HUES6 (cell line): ENCODE measurements at regions not wholly inside any gene's neighbourhood (a gene's known extent, or its start where the extent isn't known, plus 50 kb on each side); places are given as distances from the start of the nearest gene placed in this dataset.
"Not testable (repeated sequence)": the region's sequence is repeated elsewhere in the genome, so short reads cannot be mapped to it uniquely, and the experiment has no call there.

ENCODE experiments used
- H3K27ac ChIP-seq: 2 replicates; pipeline ENCODE4 v1.7.0; 2013; ENCODE audit warnings: low read depth, mild to moderate bottlenecking, low read length, inconsistent platforms
- H3K27me3 ChIP-seq: 2 replicates; pipeline ENCODE4 v1.6.1; 2013; ENCODE audit warnings: low read length; ENCODE audit not compliant: control insufficient read depth, insufficient read depth
- H3K36me3 ChIP-seq: 2 replicates; pipeline ENCODE4 v1.6.1; 2013; ENCODE audit warnings: low read length; ENCODE audit not compliant: control insufficient read depth, insufficient read depth
- H3K4me1 ChIP-seq: 2 replicates; pipeline ENCODE4 v1.6.1; 2013; ENCODE audit warnings: low read length; ENCODE audit not compliant: control insufficient read depth, insufficient read depth
- H3K4me3 ChIP-seq: 2 replicates; pipeline ENCODE4 v1.5.1; 2013; ENCODE audit warnings: low read depth, low read length
- H3K9ac ChIP-seq: one replicate; pipeline ENCODE4 v1.6.1; 2013; ENCODE audit warnings: mild to moderate bottlenecking, low read length
- H3K9me3 ChIP-seq: 2 replicates; pipeline ENCODE4 v1.6.1; 2013; ENCODE audit warnings: low read depth, low read length; ENCODE audit not compliant: control insufficient read depth, insufficient read depth

DNA sequence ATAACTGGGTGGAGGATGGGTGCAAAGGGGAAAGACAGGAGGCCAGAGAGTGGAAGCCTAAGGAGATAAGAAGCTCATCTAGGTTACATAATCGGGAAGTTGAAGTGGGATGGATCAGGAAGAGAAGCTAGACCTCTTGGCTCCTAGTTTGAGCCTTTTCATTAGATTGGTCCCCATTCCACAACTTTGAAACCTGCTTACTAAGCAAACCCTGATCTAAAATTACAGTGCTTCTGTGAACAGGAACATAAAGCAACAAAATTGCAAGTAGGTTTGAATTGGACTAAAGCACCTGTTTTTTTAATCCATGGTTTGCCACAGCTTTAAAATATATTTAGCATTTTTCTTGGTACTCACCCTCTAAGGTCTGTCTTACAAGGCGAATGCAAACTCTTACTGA lies 80.4 kb upstream of the EED start:
- H3K4me1 ChIP-seq, result 0 out of 2 replicates have a peak, but pooled peaks cover 5% of the 10 kb centered on the region
- H3K36me3 ChIP-seq, result no peaks in the 10 kb centered on the region
- H3K27ac ChIP-seq, result no peak overlapping the region
- 0 out of 2 replicates have a peak, but pooled peaks cover 3% of the 10 kb centered on the region for H3K9me3 ChIP-seq
- H3K27me3 ChIP-seq, result no peaks in the 10 kb centered on the region
- no peak overlapping the region for H3K4me3 ChIP-seq
- no peak overlapping the region for H3K9ac ChIP-seq

DNA sequence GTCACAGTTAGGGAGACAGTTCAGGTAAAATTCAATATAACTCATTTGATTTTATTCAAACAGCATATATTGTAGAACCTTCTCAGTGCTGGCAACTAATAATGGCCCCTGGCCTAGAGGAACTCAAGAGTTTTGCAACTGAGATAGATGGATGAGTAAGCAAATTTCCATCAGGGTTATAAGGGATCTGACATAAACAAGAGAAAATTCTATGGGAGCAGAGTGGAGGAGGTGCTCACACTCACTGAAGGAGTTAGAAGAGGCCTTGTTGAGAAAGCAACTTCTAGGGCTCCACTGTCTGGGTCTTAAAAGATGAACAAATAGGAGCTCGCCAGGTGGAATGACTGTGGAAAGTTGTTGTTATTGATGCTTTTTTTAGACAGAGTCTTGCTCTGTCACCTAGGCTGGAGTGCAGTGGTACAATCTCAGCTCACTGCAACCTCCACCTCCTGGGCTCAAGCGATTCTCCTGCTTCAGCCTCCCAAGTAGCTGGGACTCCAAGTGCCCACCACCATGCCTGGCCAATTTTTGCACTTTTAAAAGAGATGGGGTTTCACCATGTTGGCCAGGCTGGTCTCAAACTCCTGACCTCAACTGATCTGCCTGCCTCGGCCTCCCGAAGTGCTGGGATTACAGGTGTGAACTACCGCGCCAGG lies 81.2 kb upstream of the EED start:
- H3K36me3 ChIP-seq, H3K4me1 ChIP-seq, H3K27me3 ChIP-seq, H3K27ac ChIP-seq, H3K9me3 ChIP-seq, H3K4me3 ChIP-seq, H3K9ac ChIP-seq: not testable (repeated sequence)

DNA sequence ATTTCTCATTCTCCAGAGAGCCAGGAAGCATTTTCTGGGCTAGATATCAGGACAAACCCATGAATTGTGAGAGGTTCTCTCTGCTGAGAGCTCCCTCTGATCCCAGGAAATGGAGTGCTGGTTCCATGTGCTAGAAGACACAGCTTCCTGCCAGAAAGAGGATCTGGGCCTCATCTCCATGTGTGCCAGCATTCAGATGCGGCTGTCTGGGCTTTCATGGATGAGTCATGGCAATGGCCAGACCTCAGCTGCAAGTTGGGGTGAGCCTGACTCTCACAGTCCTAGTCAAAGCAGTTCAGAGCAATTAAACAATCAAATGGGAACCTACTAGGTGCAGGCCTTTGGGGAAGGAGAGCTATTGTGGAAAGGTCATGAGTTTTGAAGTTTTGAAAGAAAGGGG lies 82.3 kb upstream of the EED start:
- no peak overlapping the region for H3K9ac ChIP-seq
- no peaks in the 10 kb centered on the region for H3K27me3 ChIP-seq

DNA sequence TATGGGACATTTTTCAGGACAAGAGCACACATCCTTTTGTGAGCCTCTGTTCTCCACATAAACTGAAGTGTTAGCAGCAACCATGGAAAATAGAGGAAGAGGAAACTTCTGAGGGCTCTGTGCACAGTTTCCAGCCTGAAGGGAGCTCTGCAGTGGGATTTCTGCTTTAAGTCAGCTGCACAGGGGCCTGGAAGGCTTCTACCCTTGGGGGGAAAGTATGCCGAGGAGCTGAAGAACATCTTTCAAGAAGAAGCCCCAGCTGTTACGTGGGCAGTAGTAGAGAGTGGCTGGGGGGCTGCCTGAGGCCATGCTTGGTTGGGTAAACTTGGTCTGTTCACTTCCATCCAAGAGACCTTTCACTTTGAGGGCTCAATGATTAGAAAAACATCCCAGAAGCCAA lies 82.7 kb upstream of the EED start:
- Histone ChIP-seq H3K27me3 (no peaks in the 10 kb centered on the region), H3K36me3 (no peaks in the 10 kb centered on the region), H3K9me3 (0 out of 2 replicates have a peak, but pooled peaks cover 3% of the 10 kb centered on the region), H3K9ac (no peak overlapping the region), H3K27ac (no peak overlapping the region), H3K4me1 (0 out of 2 replicates have a peak, but pooled peaks cover 5% of the 10 kb centered on the region), H3K4me3 (no peak overlapping the region)

More for the DNA sequence above, 82.3 kb upstream of the EED start:
- Histone ChIP-seq H3K27ac (no peak overlapping the region), H3K36me3 (no peaks in the 10 kb centered on the region), H3K9me3 (0 out of 2 replicates have a peak, but pooled peaks cover 3% of the 10 kb centered on the region), H3K4me1 (0 out of 2 replicates have a peak, but pooled peaks cover 5% of the 10 kb centered on the region), H3K4me3 (no peak overlapping the region)

DNA sequence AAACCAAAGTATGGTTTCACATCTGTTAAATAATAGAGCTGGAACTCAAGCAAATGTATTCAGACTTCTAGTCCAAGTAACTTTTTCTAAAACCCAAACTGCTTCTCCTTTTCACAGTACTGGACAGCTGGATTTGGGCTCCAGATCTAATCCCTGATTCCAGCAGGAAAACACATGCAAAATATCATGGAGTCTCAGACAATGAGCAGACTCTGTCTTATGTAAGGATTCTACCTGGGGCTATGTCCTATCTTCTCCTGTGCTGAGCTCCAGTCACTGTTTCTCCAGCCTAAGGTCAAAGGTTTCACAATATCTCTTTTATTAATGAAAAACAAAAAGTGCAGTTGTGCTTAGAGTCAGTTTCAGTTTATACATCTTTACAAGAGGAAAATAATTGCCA lies 83.2 kb upstream of the EED start:
- Histone ChIP-seq H3K9ac (no peak overlapping the region), H3K4me1 (0 out of 2 replicates have a peak, but pooled peaks cover 5% of the 10 kb centered on the region), H3K4me3 (no peak overlapping the region), H3K36me3 (no peaks in the 10 kb centered on the region), H3K27ac (no peak overlapping the region), H3K9me3 (0 out of 2 replicates have a peak, but pooled peaks cover 1% of the 10 kb centered on the region), H3K27me3 (no peaks in the 10 kb centered on the region)

DNA sequence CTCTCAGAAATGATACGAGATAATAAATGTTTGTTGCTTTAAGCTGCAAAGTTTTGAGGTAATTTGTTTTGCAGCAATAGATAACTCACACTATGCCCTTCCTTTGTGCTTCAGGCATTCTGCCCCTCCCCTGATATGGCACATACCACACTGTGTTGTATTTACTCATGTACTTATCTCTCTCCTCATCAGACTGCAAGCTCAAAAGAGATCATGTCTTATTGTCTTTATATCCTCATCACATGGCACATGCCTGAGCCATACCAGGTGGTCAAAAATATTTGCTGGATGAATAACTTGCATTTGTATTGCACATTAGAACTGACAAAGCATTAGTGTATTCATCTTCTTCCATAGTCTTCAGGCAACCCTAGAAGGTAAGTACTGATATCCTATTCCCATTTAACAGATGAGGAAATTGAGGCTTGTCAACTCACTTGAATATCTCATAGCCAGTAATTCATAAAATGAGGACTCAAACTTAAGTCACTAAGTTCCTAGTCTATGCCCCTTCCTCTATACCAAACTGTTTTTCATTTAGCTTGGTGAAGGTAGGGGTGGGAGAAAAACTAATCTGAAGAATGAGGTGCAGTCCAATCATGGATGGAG lies 83.9 kb upstream of the EED start:
- no peaks in the 10 kb centered on the region for H3K27me3 ChIP-seq
- H3K4me1 ChIP-seq, result 0 out of 2 replicates have a peak, but pooled peaks cover 5% of the 10 kb centered on the region
- no peaks in the 10 kb centered on the region for H3K9me3 ChIP-seq
- no peak overlapping the region for H3K9ac ChIP-seq
- H3K4me3 ChIP-seq, result no peak overlapping the region
- H3K27ac ChIP-seq, result no peak overlapping the region
- no peaks in the 10 kb centered on the region for H3K36me3 ChIP-seq

DNA sequence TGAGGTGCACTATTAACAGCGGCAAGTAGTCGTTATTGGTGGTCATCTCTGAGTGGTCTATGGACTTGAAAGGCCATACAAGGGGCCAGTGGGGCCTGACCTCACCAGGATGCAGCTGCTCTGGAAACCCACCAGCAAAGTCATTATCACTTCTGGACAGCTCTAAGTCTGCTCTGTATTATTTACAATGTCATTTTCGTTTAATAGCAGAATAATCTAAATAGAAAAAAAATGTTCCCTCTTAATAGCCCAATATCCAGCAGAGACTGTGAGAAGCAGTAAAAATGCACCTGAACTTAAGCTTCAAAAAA lies 85.0 kb upstream of the EED start:
- no peak overlapping the region for H3K27ac ChIP-seq
- H3K4me1 ChIP-seq, result 0 out of 2 replicates have a peak, but pooled peaks cover 5% of the 10 kb centered on the region
- H3K27me3 ChIP-seq, result no peaks in the 10 kb centered on the region
- no peaks in the 10 kb centered on the region for H3K9me3 ChIP-seq
- no peak overlapping the region for H3K9ac ChIP-seq
- H3K4me3 ChIP-seq, result no peak overlapping the region
- no peaks in the 10 kb centered on the region for H3K36me3 ChIP-seq

DNA sequence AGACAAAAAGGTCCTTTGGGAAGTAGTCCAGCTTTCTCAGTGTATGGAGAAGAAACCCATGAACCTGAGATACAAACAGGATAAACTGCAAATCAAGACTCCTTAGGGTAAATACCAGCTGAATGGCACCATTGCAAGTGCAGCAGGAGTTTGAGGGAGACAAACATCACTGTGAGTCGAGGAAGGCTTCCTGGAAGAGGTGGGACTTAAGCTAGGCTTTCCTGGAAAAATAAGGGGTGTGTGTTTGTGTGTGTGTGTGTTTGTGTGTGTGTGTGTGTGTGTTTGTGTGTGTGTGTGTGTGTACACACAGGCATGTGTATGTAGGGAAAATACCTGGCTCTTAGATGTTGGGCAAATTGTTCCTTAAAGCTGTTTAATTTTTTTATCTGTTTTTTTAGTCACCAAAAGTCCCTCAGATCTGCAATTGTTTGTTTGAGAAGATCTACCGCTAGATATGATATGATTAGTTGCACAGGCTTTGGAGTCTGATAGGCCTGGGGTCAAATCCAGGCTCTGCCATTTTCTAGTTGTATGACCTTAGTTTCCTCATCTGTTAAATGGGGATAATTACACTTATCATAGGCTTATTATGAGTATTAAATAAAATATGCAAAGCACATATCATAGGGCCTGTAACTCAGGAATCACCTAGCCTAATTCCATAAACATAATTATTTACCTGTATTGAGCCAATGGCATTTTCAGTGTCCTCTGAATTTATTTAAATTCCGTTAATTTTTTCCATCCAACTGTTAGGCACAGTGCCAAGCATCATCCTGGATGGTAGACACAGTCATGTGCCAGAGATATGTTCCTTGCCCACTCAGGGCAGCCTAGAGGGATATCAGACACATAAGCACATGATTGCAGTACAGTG lies 85.6 kb upstream of the EED start:
- Histone ChIP-seq H3K9me3 (no peaks in the 10 kb centered on the region), H3K36me3 (no peaks in the 10 kb centered on the region), H3K27me3 (no peaks in the 10 kb centered on the region), H3K9ac (no peak overlapping the region), H3K27ac (no peak overlapping the region), H3K4me1 (0 out of 2 replicates have a peak, but pooled peaks cover 5% of the 10 kb centered on the region), H3K4me3 (no peak overlapping the region)

DNA sequence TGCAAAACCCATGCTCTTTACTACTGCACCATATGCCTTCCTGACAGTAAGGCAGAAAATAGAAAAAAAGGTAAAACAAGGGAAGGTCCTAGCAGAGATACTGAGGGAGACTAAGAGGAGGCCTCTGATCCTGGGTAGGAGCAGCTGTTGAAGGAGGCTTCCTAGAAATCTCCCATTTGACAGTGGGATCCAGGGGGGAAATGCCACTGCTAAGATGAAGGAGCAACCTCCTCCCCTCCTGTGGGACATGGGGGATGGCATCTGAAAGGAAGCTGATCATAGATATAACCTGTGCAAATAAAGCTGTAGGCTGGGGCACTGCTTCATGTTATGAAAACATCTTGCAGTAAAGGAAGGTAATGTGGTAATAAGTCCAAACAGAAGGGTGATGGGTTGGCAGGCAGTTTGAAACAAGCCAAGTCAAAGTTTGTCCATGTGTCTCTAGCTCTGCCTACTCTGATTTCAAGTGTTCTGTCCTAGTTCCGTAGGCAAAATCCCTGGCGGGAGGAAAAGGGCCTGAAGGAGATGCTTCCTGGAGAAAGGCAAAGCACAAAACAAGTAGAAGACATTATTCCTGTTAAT lies 86.7 kb upstream of the EED start:
- Histone ChIP-seq H3K36me3 (no peaks in the 10 kb centered on the region), H3K4me1 (0 out of 2 replicates have a peak, but pooled peaks cover 5% of the 10 kb centered on the region), H3K9ac (no peak overlapping the region), H3K9me3 (no peaks in the 10 kb centered on the region), H3K27ac (no peak overlapping the region), H3K4me3 (no peak overlapping the region), H3K27me3 (no peaks in the 10 kb centered on the region)

DNA sequence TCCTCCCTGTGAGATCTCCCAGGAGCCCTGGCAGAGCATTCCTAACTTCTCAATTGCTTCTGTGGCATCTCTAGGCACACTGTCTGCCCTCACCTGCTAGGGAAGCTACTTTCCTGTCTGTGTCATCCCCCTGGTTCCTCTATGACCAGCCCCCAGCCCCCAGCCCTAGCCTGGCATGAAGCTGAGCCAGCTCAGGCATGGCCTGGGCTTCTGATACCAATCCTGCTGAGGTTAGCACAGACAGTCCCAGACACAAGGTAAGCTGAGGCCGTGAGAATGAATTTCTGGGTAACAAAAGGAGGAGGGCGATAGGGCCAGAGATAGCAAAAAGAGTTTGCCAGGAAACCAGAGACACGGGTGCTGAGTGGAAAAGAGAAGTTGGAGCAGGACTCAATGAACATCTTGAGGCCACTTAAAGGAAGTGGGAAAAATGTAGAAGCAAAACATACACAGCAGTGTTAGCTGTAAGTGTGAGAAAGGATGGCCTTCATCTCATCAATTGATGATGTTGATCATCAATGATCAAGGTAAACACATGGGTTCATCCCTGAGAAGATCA lies 87.6 kb upstream of the PICALM start:
- Histone ChIP-seq H3K36me3 (no peaks in the 10 kb centered on the region), H3K9me3 (no peaks in the 10 kb centered on the region), H3K27me3 (no peaks in the 10 kb centered on the region), H3K4me1 (peaks cover 7% of the 10 kb centered on the region; the same call in 1 of the 2 replicates), H3K27ac (no peak overlapping the region), H3K4me3 (no peak overlapping the region), H3K9ac (no peak overlapping the region)
